Neural progenitor cell (in vitro differentiated cells): ENCODE measurements at regions not wholly inside any gene's neighbourhood (a gene's known extent, or its start where the extent isn't known, plus 50 kb on each side); places are given as distances from the start of the nearest gene placed in this dataset.

Source experiments
- EZH2phosphoT487 ChIP-seq: fragments of 200-600 bp; sonication (generic); IDR thresholded peaks from 2 replicates; pipeline ENCODE4 v1.6.1; 2017; ENCODE audit warnings: antibody characterized with exemption
- TF ChIP-seq, protein P1 (sequence below): fragments of 200-600 bp; sonication (generic); IDR thresholded peaks from 2 replicates; pipeline ENCODE4 v1.5.1; 2017; ENCODE audit warnings: antibody characterized with exemption, mild to moderate bottlenecking

DNA sequence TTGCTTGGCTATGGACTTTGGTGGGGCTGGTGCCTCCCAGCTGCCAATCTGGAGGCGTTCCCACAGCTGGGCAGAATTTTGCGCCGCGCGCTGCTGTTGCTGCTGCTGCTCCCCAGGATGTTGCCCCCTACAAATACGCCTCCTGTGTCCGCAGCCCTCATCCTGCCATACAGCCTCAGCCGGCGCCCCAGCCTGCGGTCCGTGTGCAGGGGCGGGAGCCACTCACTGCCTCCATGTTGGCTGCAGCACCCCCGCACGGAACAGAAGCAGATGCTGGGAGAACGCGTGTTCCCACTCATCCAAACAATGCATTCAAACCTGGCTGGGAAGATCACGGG, 197.7 kb upstream of the MCTP2 start:
- TF ChIP-seq, protein P1, sequence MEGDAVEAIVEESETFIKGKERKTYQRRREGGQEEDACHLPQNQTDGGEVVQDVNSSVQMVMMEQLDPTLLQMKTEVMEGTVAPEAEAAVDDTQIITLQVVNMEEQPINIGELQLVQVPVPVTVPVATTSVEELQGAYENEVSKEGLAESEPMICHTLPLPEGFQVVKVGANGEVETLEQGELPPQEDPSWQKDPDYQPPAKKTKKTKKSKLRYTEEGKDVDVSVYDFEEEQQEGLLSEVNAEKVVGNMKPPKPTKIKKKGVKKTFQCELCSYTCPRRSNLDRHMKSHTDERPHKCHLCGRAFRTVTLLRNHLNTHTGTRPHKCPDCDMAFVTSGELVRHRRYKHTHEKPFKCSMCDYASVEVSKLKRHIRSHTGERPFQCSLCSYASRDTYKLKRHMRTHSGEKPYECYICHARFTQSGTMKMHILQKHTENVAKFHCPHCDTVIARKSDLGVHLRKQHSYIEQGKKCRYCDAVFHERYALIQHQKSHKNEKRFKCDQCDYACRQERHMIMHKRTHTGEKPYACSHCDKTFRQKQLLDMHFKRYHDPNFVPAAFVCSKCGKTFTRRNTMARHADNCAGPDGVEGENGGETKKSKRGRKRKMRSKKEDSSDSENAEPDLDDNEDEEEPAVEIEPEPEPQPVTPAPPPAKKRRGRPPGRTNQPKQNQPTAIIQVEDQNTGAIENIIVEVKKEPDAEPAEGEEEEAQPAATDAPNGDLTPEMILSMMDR = no peak
- TF ChIP-seq EZH2phosphoT487 = no peak
